ENCODE measurements at regions not wholly inside any gene's neighbourhood (a gene's known extent, or its start where the extent isn't known, plus 50 kb on each side); places are given as distances from the start of the nearest gene placed in this dataset.

DNA sequence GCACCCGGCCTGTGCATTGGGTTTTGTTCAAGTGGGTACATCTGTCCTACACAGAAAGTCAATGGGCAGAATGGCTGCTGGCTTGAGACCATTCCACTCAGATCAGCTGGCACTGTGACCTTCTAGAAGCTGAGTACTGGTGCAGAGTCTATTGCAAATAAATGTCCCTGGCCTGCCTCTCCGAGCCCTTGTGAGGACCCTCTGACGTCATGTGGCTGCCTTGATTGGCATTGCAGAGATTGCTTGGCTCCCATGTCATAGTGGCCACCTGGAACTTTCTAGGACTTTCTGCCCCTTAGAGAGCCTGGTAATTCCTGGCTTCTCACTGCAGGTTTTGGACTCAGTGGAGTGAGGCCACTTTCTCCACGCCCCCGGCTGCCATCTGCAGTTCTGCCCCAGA, 211.3 kb downstream of the ENGASE start:
- no CpG with 5 or more reads among the region's 5 CpGs for WGBS (ENCODE audit: insufficient coverage, insufficient read length)

DNA sequence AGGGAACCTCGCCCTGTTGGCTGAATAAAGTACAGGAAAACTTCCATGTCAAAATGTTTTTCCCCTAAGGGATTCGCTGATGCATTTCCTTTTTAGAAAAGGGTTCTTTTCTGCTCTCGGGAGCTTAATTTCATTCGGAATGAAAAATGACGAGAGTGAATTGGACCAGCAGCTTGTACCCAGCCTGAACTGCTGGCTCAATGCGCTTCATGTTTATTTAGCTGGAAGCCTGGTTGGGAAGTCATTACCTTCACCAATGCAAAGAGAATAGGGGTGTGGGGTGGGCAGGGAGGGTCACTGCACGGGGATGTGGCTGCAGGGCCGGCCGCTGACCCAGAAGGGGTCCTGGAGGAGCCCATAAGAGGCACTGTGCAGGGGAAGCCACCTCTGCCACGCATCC, 207.7 kb downstream of the ENGASE start:
- H3K27ac ChIP-seq (ENCODE audit: low read length), result no peak overlapping the region
- H3K27me3 ChIP-seq (ENCODE audit: control insufficient read depth, insufficient read depth, low read length), result no peaks in the 10 kb centered on the region
- no CpG with 5 or more reads among the region's 10 CpGs for WGBS (ENCODE audit: insufficient coverage, insufficient read length)
- DNase-seq (ENCODE audit: low read depth, low spot score), result no peak
- no peaks in the 10 kb centered on the region for H3K9me3 ChIP-seq (ENCODE audit: control insufficient read depth, insufficient read depth, low read length)
- no peaks in the 10 kb centered on the region for H3K4me1 ChIP-seq (ENCODE audit: control insufficient read depth, insufficient read depth, low read length)
- H3K4me3 ChIP-seq (ENCODE audit: low read length), result no peak overlapping the region
- H3K36me3 ChIP-seq (ENCODE audit: control insufficient read depth, insufficient read depth, low read length), result no peaks in the 10 kb centered on the region

More for the DNA sequence above, 211.3 kb downstream of the ENGASE start:
- Histone ChIP-seq H3K27ac (ENCODE audit: low read length) (no peak overlapping the region), H3K4me3 (ENCODE audit: low read length) (no peak overlapping the region), H3K9me3 (ENCODE audit: control insufficient read depth, insufficient read depth, low read length) (no peaks in the 10 kb centered on the region), H3K4me1 (ENCODE audit: control insufficient read depth, insufficient read depth, low read length) (no peaks in the 10 kb centered on the region), H3K36me3 (ENCODE audit: control insufficient read depth, insufficient read depth, low read length) (no peaks in the 10 kb centered on the region), H3K27me3 (ENCODE audit: control insufficient read depth, insufficient read depth, low read length) (no peaks in the 10 kb centered on the region)
- DNase-seq (ENCODE audit: low read depth, low spot score), result no peak

DNA sequence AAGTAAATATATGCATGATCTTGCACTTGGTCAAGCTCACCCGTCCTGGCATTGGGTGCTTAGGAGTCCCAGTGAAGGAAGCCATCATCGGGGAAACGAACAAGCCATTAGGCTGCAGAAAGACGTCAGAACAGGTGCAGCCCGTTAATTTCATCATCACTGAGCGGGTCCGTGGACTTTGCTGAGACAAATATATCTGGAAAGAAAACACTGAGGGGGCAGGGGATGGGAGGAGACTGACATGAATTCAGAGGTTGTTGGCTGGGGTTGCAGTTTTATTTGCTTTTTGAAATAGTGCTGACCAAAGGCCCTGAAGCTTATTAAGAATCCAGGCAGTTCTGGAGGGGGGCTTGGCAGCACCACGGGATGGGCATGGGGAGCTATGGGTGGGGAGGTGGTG, 207.2 kb downstream of the ENGASE start:
- no CpG with 5 or more reads among the region's 8 CpGs for WGBS (ENCODE audit: insufficient coverage, insufficient read length)
- Histone ChIP-seq H3K4me1 (ENCODE audit: control insufficient read depth, insufficient read depth, low read length) (no peaks in the 10 kb centered on the region), H3K36me3 (ENCODE audit: control insufficient read depth, insufficient read depth, low read length) (no peaks in the 10 kb centered on the region), H3K27ac (ENCODE audit: low read length) (no peak overlapping the region), H3K27me3 (ENCODE audit: control insufficient read depth, insufficient read depth, low read length) (no peaks in the 10 kb centered on the region), H3K4me3 (ENCODE audit: low read length) (no peak overlapping the region), H3K9me3 (ENCODE audit: control insufficient read depth, insufficient read depth, low read length) (no peaks in the 10 kb centered on the region)
- DNase-seq (ENCODE audit: low read depth, low spot score), result no peak

DNA sequence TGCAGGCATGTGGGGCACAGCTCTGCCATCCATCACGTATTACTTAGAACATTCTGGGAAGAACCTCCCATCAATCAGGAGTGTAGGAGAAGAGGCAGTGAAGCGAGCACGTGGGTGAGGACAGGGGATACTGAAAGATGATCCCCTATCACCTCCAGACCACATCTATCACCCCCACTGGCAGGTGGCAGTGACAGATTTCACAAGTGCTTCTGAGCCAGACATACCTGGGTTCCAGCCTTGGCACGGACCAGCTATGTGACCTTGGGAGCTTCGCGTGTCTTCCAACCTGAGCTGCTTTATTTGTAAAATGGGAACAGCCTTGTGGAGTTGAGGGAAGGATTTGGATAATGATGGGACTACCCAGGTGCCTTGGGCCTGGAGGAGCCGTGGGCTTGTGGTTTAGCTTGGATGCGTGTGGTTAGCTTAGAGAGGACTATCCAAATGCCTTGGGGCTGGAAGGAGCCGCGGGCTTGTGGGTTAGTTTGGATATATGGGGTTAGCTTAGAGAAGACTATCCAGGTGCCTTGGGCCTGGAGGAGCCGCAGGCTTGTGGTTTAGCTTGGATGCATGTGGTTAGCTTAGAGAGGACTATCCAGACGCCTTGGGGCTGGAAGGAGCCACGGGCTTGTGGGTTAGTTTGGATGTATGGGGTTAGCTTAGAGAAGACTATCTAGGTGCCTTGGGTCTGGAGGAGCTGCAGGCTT, 206.4 kb downstream of the ENGASE start:
- DNase-seq (ENCODE audit: low read depth, low spot score), result no peak
- H3K27me3 ChIP-seq (ENCODE audit: control insufficient read depth, insufficient read depth, low read length), result no peaks in the 10 kb centered on the region
- no peak overlapping the region for H3K4me3 ChIP-seq (ENCODE audit: low read length)
- no peak overlapping the region for H3K27ac ChIP-seq (ENCODE audit: low read length)
- WGBS (ENCODE audit: insufficient coverage, insufficient read length), result no CpG with 5 or more reads among the region's 13 CpGs
- no peaks in the 10 kb centered on the region for H3K9me3 ChIP-seq (ENCODE audit: control insufficient read depth, insufficient read depth, low read length)
- H3K36me3 ChIP-seq (ENCODE audit: control insufficient read depth, insufficient read depth, low read length), result no peaks in the 10 kb centered on the region
- H3K4me1 ChIP-seq (ENCODE audit: control insufficient read depth, insufficient read depth, low read length), result no peaks in the 10 kb centered on the region

DNA sequence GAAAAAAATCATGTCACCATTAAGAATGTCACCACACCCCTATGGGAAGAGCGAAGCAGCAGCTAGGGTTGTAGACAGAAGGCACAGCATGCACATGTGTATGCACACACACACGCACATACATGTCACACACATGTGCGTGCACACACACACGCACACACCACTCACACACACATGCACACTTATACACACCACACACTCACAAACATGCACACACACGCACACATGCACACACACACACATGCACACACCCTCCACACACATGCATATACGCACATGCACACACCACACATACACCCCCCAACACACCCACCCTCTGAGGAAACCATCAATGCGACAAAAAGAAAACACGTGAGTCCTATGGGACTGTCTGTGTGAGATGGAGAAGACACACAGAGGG, 205.4 kb downstream of the ENGASE start:
- no peak for DNase-seq (ENCODE audit: low read depth, low spot score)
- Histone ChIP-seq H3K9me3 (ENCODE audit: control insufficient read depth, insufficient read depth, low read length) (no peaks in the 10 kb centered on the region), H3K27ac (ENCODE audit: low read length) (no peak overlapping the region), H3K36me3 (ENCODE audit: control insufficient read depth, insufficient read depth, low read length) (no peaks in the 10 kb centered on the region), H3K4me1 (ENCODE audit: control insufficient read depth, insufficient read depth, low read length) (no peaks in the 10 kb centered on the region), H3K27me3 (ENCODE audit: control insufficient read depth, insufficient read depth, low read length) (no peaks in the 10 kb centered on the region), H3K4me3 (ENCODE audit: low read length) (no peak overlapping the region)
- no CpG with 5 or more reads among the region's 8 CpGs for WGBS (ENCODE audit: insufficient coverage, insufficient read length)

DNA sequence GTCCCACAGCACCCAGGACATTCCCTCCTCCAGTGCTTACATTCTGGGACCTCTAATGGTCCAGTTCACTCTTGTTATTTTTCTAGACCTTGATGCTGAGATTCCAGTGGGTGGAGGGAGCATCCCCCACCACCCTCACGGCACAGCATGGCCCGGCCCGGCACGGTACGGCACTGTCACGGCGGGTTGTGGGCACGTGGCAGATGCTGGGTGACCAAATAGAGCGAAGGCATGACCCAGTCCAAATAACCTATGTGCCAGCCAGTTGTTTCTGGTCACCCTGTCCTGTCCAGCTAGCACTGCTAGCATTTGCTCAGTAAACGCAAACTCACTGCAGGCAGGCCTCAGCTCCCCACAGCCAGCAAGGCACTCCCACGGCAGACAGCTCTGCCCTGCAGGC, 204.7 kb downstream of the ENGASE start:
- no peak for DNase-seq (ENCODE audit: low read depth, low spot score)
- Histone ChIP-seq H3K4me1 (ENCODE audit: control insufficient read depth, insufficient read depth, low read length) (no peaks in the 10 kb centered on the region), H3K36me3 (ENCODE audit: control insufficient read depth, insufficient read depth, low read length) (no peaks in the 10 kb centered on the region), H3K27ac (ENCODE audit: low read length) (no peak overlapping the region), H3K9me3 (ENCODE audit: control insufficient read depth, insufficient read depth, low read length) (no peaks in the 10 kb centered on the region), H3K27me3 (ENCODE audit: control insufficient read depth, insufficient read depth, low read length) (no peaks in the 10 kb centered on the region), H3K4me3 (ENCODE audit: low read length) (no peak overlapping the region)
- WGBS (ENCODE audit: insufficient coverage, insufficient read length), result no CpG with 5 or more reads among the region's 11 CpGs

DNA sequence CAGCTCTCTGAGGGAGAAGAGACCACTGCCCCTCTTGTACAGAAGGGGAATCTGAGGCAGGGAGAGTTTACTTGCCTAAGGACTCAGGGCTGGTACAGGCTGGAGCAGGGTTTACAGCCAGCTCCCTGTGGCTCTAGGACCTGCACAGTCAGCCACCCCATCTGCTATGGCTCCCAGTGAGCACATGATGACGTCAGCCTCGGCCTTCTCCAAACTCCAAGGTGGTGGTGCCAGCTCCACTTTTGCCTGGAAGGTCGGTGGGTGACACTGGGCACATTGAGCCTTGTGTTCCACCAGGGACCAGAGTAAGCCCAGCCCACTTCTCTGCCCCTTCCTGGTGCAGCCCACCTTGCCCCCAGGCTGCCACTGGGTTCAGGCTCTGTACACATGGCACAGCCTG, 202.2 kb downstream of the ENGASE start:
- DNase-seq (ENCODE audit: low read depth, low spot score), result no peak
- Histone ChIP-seq H3K36me3 (ENCODE audit: control insufficient read depth, insufficient read depth, low read length) (no peaks in the 10 kb centered on the region; the same call in 1 of the 2 replicates), H3K4me1 (ENCODE audit: control insufficient read depth, insufficient read depth, low read length) (no peaks in the 10 kb centered on the region), H3K27ac (ENCODE audit: low read length) (no peak overlapping the region), H3K27me3 (ENCODE audit: control insufficient read depth, insufficient read depth, low read length) (no peaks in the 10 kb centered on the region), H3K9me3 (ENCODE audit: control insufficient read depth, insufficient read depth, low read length) (no peaks in the 10 kb centered on the region), H3K4me3 (ENCODE audit: low read length) (no peak overlapping the region)
- WGBS (ENCODE audit: insufficient coverage, insufficient read length), result no CpG with 5 or more reads among the region's 3 CpGs

DNA sequence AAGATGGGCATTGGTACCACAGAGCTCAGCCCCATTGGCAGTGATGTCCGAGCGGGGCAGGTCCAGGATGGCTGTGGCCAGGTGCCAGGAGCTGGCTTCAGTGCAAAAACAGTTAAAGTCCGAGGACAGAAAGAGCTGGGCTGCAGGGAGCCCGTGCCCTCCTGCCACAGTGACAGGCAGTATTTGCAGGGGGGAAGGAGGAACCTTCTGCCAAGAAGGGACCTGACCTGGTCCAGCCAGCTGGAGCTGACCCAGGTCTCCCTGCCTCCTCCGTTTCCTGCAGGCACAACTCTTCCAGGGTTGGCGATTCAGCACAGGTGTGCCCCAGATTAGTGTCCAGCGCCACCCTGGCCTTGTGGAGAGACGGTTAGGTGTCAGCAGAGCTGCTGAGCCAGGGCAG, 199.0 kb downstream of the ENGASE start:
- no CpG with 5 or more reads among the region's 8 CpGs for whole genome bisulfite sequencing (ENCODE audit: insufficient coverage, insufficient read length)
- Histone ChIP-seq H3K9me3 (ENCODE audit: control insufficient read depth, insufficient read depth, low read length) (no peaks in the 10 kb centered on the region), H3K27ac (ENCODE audit: low read length) (no peak overlapping the region), H3K4me3 (ENCODE audit: low read length) (no peak overlapping the region), H3K27me3 (ENCODE audit: control insufficient read depth, insufficient read depth, low read length) (no peaks in the 10 kb centered on the region), H3K36me3 (ENCODE audit: control insufficient read depth, insufficient read depth, low read length) (no peaks in the 10 kb centered on the region; the same call in 1 of the 2 replicates), H3K4me1 (ENCODE audit: control insufficient read depth, insufficient read depth, low read length) (peaks cover 5% of the 10 kb centered on the region)
- DNase-seq (ENCODE audit: low read depth, low spot score), result no peak

DNA sequence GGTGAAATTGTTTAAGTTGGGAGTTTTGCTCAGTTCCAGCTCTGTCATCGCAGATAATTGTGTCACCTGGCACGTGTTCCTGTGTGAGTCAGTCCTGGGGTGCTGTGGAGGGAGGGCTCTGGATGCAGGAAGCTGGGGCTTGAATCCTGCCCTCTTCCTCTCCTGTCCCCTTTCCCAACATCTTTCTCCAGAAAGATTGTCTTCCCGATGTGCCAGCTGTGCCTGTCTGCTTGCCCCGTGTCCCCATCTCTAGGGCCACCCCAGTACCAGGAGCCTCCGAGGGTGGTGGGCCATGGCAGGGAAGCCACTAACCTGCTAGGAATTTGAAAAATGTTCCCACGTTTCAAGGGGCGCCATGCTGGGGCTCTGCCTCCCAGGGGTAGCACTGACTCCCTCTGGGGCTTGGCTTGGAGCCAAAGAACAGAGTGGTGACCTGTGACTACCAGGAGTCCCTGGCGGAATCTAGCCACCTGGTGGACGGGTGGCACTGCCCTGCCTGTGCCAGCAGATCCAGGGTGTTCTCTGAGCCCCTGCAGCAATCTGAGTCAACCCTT, 198.1 kb downstream of the ENGASE start:
- H3K9me3 ChIP-seq (ENCODE audit: control insufficient read depth, insufficient read depth, low read length), result no peaks in the 10 kb centered on the region
- no peaks in the 10 kb centered on the region for H3K27me3 ChIP-seq (ENCODE audit: control insufficient read depth, insufficient read depth, low read length)

DNA sequence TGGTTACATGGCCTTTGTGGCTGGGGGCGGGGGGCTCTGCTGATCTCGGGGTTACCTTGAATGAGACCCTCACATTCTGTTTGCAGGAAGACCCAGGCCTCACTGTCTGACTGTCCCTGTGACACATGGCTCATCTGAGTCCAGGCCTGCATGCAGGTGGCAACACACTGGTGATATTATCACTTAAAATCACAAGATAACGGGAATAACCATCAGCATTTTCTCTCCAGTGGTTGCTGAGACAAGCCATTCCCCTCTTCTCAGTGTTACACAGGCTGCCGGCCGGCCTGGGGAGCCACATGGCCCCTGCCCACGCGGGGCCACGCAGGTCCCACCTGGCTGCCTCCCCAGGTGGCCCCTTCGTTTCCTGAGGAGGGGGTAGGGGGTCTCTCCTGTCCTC, 197.6 kb downstream of the ENGASE start:
- WGBS (ENCODE audit: insufficient coverage, insufficient read length), result no CpG with 5 or more reads among the region's 9 CpGs
- peaks cover 5% of the 10 kb centered on the region for H3K4me1 ChIP-seq (ENCODE audit: control insufficient read depth, insufficient read depth, low read length)
- H3K36me3 ChIP-seq (ENCODE audit: control insufficient read depth, insufficient read depth, low read length), result no peaks in the 10 kb centered on the region; the same call in 1 of the 2 replicates
- H3K4me3 ChIP-seq (ENCODE audit: low read length), result no peak overlapping the region
- H3K27ac ChIP-seq (ENCODE audit: low read length), result no peak overlapping the region
- DNase-seq (ENCODE audit: low read depth, low spot score), result no peak
- H3K9me3 ChIP-seq (ENCODE audit: control insufficient read depth, insufficient read depth, low read length), result no peaks in the 10 kb centered on the region
- no peaks in the 10 kb centered on the region for H3K27me3 ChIP-seq (ENCODE audit: control insufficient read depth, insufficient read depth, low read length)

More for the DNA sequence above, 198.1 kb downstream of the ENGASE start:
- Histone ChIP-seq H3K4me3 (ENCODE audit: low read length) (no peak overlapping the region), H3K36me3 (ENCODE audit: control insufficient read depth, insufficient read depth, low read length) (no peaks in the 10 kb centered on the region; the same call in 1 of the 2 replicates), H3K27ac (ENCODE audit: low read length) (no peak overlapping the region), H3K4me1 (ENCODE audit: control insufficient read depth, insufficient read depth, low read length) (peaks cover 5% of the 10 kb centered on the region)
- no peak for DNase-seq (ENCODE audit: low read depth, low spot score)
- no CpG with 5 or more reads among the region's 9 CpGs for WGBS (ENCODE audit: insufficient coverage, insufficient read length)

DNA sequence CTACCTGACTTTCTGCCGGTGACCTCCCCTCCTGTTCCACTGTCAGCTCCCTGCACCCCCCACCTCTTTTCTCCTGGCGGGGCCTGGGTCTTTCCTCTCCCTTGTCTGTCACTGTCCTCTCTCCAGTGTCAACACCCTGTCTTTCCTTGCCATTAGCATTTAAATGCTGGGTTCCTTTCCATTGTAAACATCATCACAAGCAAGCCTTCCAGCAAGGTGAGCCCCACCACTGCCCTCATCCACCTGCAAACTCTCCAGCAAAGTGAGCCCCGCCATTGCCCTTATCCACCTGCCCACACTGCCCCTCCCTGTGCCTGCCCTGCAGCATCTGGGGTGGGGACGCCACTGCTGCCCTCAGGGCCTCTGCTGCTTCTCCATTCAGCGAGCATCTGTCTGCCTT, 195.0 kb downstream of the ENGASE start:
- no CpG with 5 or more reads among the region's 5 CpGs for WGBS (ENCODE audit: insufficient coverage, insufficient read length)
- no peaks in the 10 kb centered on the region; the same call in 1 of the 2 replicates for H3K36me3 ChIP-seq (ENCODE audit: control insufficient read depth, insufficient read depth, low read length)
- H3K4me1 ChIP-seq (ENCODE audit: control insufficient read depth, insufficient read depth, low read length), result peaks cover 5% of the 10 kb centered on the region
- DNase-seq (ENCODE audit: low read depth, low spot score), result no peak
- H3K4me3 ChIP-seq (ENCODE audit: low read length), result no peak overlapping the region
- H3K27me3 ChIP-seq (ENCODE audit: control insufficient read depth, insufficient read depth, low read length), result no peaks in the 10 kb centered on the region
- no peaks in the 10 kb centered on the region for H3K9me3 ChIP-seq (ENCODE audit: control insufficient read depth, insufficient read depth, low read length)
- H3K27ac ChIP-seq (ENCODE audit: low read length), result no peak overlapping the region

Measured in iPS DF 6.9 (cell line).